ENCODE measurements at regions not wholly inside any gene's neighbourhood (a gene's known extent, or its start where the extent isn't known, plus 50 kb on each side); places are given as distances from the start of the nearest gene placed in this dataset.

DNA sequence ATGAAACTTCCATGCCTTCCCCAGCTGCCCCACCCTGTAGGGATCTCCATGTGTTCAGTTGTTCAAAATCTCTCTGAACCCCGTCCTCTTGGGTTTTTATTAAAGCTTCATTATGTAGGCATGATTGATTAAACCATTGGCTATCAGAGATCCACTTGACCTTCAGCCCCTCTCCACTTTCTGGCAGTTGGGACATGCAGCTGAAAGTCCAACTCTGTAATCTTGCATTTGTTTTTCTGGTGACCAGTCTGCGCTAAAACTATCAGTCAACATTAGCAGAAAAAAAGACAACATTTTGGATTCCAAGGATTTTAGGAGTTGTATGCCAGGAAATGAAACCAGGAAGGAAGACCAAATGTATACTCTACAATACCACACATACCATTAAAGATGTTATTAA, 1115.1 kb downstream of the XPNPEP1 start:
- Histone ChIP-seq H3K4me2 (ENCODE audit: insufficient read depth in 1 of 2, low read depth in 2 of 2, low read length in 2 of 2) (no peak overlapping the region), H3K23me2 (ENCODE audit: low read depth, low read length) (no peaks in the 10 kb centered on the region), H2AK5ac (ENCODE audit: low read depth, low read length) (no peak overlapping the region), H3K14ac (ENCODE audit: insufficient read length) (no peak overlapping the region), H3K4ac (replicated peaks; ENCODE audit: insufficient read length, low read depth, low read length) (no peak overlapping the region), H2BK5ac (ENCODE audit: low read depth, low read length) (no peak overlapping the region), H2BK15ac (ENCODE audit: low read length) (no peak overlapping the region), H3K79me2 (ENCODE audit: control insufficient read depth in 1 of 2, insufficient read depth in 2 of 2, low read length in 2 of 2) (no peaks in the 10 kb centered on the region), H2BK120ac (replicated peaks; ENCODE audit: low read depth, low read length) (no peak overlapping the region), H3K4me1 (replicated peaks in 1 of 4; ENCODE audit: control insufficient read depth in 3 of 4, insufficient read depth in 4 of 4, low read length in 3 of 4) (no peaks in the 10 kb centered on the region), H3K27me3 (replicated peaks in 1 of 4; ENCODE audit: control insufficient read depth in 3 of 4, extremely low read depth in 1 of 4, insufficient read depth in 3 of 4, low read length in 3 of 4) (no peaks in the 10 kb centered on the region), H4K8ac (ENCODE audit: extremely low read depth, insufficient read depth, low read length) (no peak overlapping the region), H4K91ac (replicated peaks; ENCODE audit: insufficient read length, low read length) (no peak overlapping the region), H2AFZ (ENCODE audit: low read length) (no peak overlapping the region), H2BK20ac (ENCODE audit: low read length) (no peak overlapping the region), H3K79me1 (ENCODE audit: low read depth, low read length) (no peaks in the 10 kb centered on the region), H3K9ac (replicated peaks in 1 of 4; ENCODE audit: extremely low read depth in 1 of 4, low read depth in 3 of 4, low read length in 3 of 4) (no peak overlapping the region), H3K36me3 (ENCODE audit: control insufficient read depth in 2 of 4, insufficient read depth in 4 of 4, low read length in 3 of 4) (no peaks in the 10 kb centered on the region), H3K56ac (replicated peaks; ENCODE audit: insufficient read length, low read depth, low read length) (no peak overlapping the region), H3K4me3 (ENCODE audit: extremely low read depth in 1 of 4, insufficient read depth in 2 of 4, low read depth in 3 of 4, low read length in 4 of 4) (no peak overlapping the region), H4K20me1 (replicated peaks in 1 of 2; ENCODE audit: control insufficient read depth in 1 of 2, insufficient read depth in 2 of 2, low read length in 2 of 2) (no peaks in the 10 kb centered on the region), H4K5ac (ENCODE audit: insufficient read length, low read depth, low read length) (no peak overlapping the region), H3K23ac (ENCODE audit: insufficient read length) (no peak overlapping the region), H3K9me3 (ENCODE audit: insufficient read depth in 2 of 2, low read depth in 1 of 2, low read length in 1 of 2) (no peaks in the 10 kb centered on the region), H3K27ac (ENCODE audit: low read depth, low read length) (no peak overlapping the region), H3K18ac (ENCODE audit: extremely low read depth, low read length) (no peak overlapping the region), H2BK12ac (ENCODE audit: low read depth, low read length) (no peak overlapping the region)
- FAIRE-seq (no peak), DNase-seq (ENCODE audit: low read depth in 1 of 2, low spot score in 2 of 2) (no peak)
- ChIA-PET CTCF (ENCODE audit: partially characterized antibody) (interaction anchor here (0.7 kb wide), 1 partner anchor 119 kb away, joined by 3 read pairs; no protein-coding TSS in a partner anchor), POLR2A (ENCODE audit: partially characterized antibody) (no interaction called here)
- TF ChIP-seq SIRT6 (IDR thresholded peaks at IDR 0.05; ENCODE audit: low read length): no peak
- no peak for TF ChIP-seq BRCA1 (IDR thresholded peaks at IDR 0.05; ENCODE audit: low read depth, low read length)
- WGBS, 2 experiments (ENCODE audit: extremely low coverage in 1 of 2, insufficient coverage in 1 of 2, insufficient read length in 1 of 2, insufficient replicate concordance in 2 of 2, low coverage in 1 of 2, low lambda C conversion rate in 2 of 2, missing lambda C conversion rate in 1 of 2): 88% methylated on average over 2 of the region's 2 CpGs; no CpG with 5 or more reads in 1 of the 2 experiments
